NCI-H1105 treated with DMSO at 0.1 percent for 48 hours (cell line): ENCODE measurements at regions not wholly inside any gene's neighbourhood (a gene's known extent, or its start where the extent isn't known, plus 50 kb on each side); places are given as distances from the start of the nearest gene placed in this dataset.

Experiments
- DNase-seq: peaks from one replicate; lab custom pipeline; 2025; lab: John Stamatoyannopoulos, UW

GRCh38 chr2:153812632-153813031 lies 59.1 kb upstream of the GALNT13 start:
- no peak for DNase-seq

GRCh38 chr2:153818242-153818641 lies 53.5 kb upstream of the GALNT13 start:
- DNase-seq, result no peak

GRCh38 chr2:153819074-153819473 lies 52.6 kb upstream of the GALNT13 start:
- DNase-seq, result no peak

GRCh38 chr2:153819501-153819900 lies 52.2 kb upstream of the GALNT13 start:
- DNase-seq, result peak; percentile 6
